Immature natural killer cell (primary cell): ENCODE measurements at regions not wholly inside any gene's neighbourhood (a gene's known extent, or its start where the extent isn't known, plus 50 kb on each side); places are given as distances from the start of the nearest gene placed in this dataset.

Experiments used
- DNase-seq, 3 donors: peaks; one replicate each; pipeline ENCODE4 v3.0.0; 2022; ENCODE audit warnings: mixed read lengths in 1 of 3
- H3K27ac Mint-ChIP-seq, 6 donors: one replicate each; pipeline ENCODE4 v1.8.0; 2020; ENCODE audit warnings: mixed read lengths in 6 of 6, mild to moderate bottlenecking in 5 of 6, inconsistent platforms in 4 of 6, moderate library complexity in 3 of 6
- H3K27me3 Mint-ChIP-seq, 3 donors: one replicate each; pipeline ENCODE4 v1.8.0; 2020 to 2021; ENCODE audit warnings: low read depth in 3 of 3, mild to moderate bottlenecking in 3 of 3, mixed read lengths in 3 of 3, moderate library complexity in 3 of 3, inconsistent platforms in 1 of 3
- H3K36me3 Mint-ChIP-seq, 3 donors: one replicate each; pipeline ENCODE4 v1.8.0; 2020; ENCODE audit warnings: mixed read lengths in 3 of 3, inconsistent platforms in 2 of 3, mild to moderate bottlenecking in 2 of 3
- H3K4me1 Mint-ChIP-seq, 2 donors: one replicate each; pipeline ENCODE4 v1.8.0; 2020; ENCODE audit warnings: inconsistent platforms in 2 of 2, mild to moderate bottlenecking in 2 of 2, mixed read lengths in 2 of 2, moderate library complexity in 1 of 2
- H3K4me3 Mint-ChIP-seq, 5 donors: one replicate each; pipeline ENCODE4 v1.8.0; 2020; ENCODE audit warnings: mild to moderate bottlenecking in 5 of 5, mixed read lengths in 5 of 5, inconsistent platforms in 3 of 5, moderate library complexity in 3 of 5
- H3K9me3 Mint-ChIP-seq, 6 donors: one replicate each; pipeline ENCODE4 v1.8.0; 2020; ENCODE audit warnings: mild to moderate bottlenecking in 6 of 6, mixed read lengths in 6 of 6, inconsistent platforms in 4 of 6, moderate library complexity in 3 of 6

DNA sequence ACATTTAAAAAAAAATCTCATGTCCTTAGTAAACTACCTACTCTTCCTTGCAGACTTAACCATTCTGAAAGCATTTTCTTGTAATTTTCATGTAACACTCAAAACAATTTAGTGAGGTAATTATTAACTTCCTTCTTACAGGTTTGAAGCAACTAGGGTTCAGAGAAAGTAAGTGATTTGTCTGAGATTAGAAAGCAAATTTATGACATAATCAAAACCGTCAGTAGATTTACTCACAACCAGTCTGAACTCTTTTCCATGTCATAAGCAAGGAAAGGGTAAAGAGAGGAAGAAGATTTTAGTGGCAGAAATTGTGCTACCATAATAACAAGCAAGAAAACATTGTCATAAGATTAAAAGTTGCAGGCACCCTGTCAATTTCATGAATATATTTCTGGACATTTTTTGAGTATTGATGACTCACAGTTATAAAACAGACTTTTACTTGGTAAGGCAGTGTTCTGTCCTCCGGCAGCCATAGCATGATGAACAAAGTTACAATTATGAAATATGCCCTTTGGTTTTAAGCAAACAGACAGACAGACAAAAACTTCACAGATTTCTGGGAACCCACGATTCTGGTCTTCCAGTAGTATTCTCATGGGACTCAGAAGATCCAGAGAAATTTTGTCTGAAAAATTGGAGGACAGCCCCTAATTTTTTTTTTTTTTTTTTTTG is 707.2 kb downstream of the RWDD3 start:
- Mint-ChIP-seq H3K27me3 (no peaks in the 10 kb centered on the region), H3K36me3 (no peaks in the 10 kb centered on the region), H3K27ac (no peak overlapping the region), H3K9me3 (peaks cover 2 to 38% (median 13%) of the 10 kb centered on the region in 6 donors), H3K4me1 (no peaks in the 10 kb centered on the region), H3K4me3 (no peak overlapping the region)
- DNase-seq: no peak

DNA sequence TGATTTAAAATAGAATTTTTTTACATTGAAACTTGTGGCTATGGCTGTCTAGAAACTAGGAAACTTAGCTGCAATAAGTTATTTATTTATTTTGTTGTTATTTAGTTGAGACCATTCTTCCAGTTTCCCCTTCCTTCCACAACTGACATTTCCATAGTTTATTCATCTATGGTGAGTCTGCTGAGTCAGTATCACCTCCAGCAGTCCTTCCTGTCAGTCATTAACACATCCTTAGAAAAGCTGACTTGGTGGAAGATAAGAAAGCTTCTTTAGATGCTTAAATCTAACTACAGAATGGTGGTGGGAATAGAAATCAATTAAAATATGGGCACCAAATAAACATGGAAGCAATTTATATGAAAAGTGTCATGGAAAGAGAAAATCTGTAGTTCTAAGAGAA is 714.0 kb downstream of the RWDD3 start:
- H3K4me3 Mint-ChIP-seq: no peak overlapping the region
- no peak overlapping the region for H3K27ac Mint-ChIP-seq
- no peak for DNase-seq
- H3K9me3 Mint-ChIP-seq: peaks cover 0 to 15% (median 6%) of the 10 kb centered on the region in 6 donors
- H3K27me3 Mint-ChIP-seq: peaks cover 0 to 2% (median 0%) of the 10 kb centered on the region in 3 donors
- peaks cover 2 to 8% of the 10 kb centered on the region in 2 donors for H3K4me1 Mint-ChIP-seq
- H3K36me3 Mint-ChIP-seq: no peaks in the 10 kb centered on the region

DNA sequence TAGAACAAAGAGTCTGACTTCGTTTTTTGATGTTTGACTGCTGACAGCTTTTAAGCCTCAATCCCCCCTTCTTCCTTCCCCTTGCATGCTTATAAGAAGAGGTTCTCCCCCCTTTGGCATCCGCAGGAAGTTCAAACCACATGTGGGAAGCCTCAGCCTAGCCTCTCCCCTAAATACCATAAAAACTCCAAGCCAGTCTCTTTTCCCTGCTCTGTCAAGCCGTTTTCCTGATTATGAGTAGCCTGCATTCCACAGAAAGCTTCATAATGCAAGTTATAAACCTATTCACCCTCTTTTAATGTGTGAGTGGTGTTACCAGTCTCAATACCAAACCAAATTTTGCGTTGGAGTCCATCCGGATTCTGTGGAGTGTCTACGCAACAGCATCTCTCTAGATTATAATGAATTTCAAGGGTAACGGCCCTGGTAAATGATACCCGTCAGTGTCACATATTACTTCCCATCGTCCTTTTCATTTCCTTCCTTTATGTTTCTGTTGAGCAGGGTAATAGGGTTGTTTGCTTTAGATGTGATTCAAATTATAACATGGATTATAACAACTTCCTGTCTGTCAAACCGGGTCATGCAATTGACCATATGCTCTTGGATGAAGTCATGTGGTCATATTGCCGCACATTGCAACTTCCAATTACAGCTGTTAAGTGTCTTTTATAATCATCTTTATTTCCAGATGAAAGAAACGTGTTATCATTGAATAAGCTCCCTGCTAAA is 717.5 kb downstream of the RWDD3 start:
- no peaks in the 10 kb centered on the region for H3K36me3 Mint-ChIP-seq
- peaks cover 2 to 18% (median 9%) of the 10 kb centered on the region in 6 donors for H3K9me3 Mint-ChIP-seq
- H3K4me1 Mint-ChIP-seq: peaks cover 2 to 8% of the 10 kb centered on the region in 2 donors
- peaks cover 0 to 4% (median 2%) of the 10 kb centered on the region in 3 donors for H3K27me3 Mint-ChIP-seq
- DNase-seq: no peak
- no peak overlapping the region for H3K27ac Mint-ChIP-seq
- H3K4me3 Mint-ChIP-seq: no peak overlapping the region

DNA sequence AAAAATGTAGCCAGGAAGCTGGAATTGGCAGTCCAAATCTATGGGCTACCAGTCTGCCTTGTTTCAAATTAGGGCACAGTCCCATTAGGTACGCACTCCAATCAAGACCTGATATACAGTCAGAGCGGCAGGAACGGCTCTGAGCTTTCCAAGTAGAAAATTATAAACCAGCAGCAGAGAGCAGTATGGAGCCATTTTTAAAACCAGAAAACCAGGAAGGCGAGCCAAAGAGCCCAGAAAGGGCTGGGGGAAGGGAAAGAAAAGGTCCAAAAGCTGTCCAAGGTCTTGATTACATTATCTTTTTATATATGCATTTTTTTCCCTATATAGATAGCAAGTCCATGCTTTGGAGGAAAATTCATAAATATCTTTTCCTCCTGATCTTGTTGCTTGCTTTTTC is 719.0 kb downstream of the RWDD3 start:
- DNase-seq: no peak
- Mint-ChIP-seq H3K27me3 (peaks cover 0 to 4% (median 2%) of the 10 kb centered on the region in 3 donors), H3K36me3 (no peaks in the 10 kb centered on the region), H3K4me1 (peaks cover 2 to 8% of the 10 kb centered on the region in 2 donors), H3K27ac (no peak overlapping the region), H3K9me3 (peaks cover 2 to 25% (median 12%) of the 10 kb centered on the region in 6 donors), H3K4me3 (no peak overlapping the region)

DNA sequence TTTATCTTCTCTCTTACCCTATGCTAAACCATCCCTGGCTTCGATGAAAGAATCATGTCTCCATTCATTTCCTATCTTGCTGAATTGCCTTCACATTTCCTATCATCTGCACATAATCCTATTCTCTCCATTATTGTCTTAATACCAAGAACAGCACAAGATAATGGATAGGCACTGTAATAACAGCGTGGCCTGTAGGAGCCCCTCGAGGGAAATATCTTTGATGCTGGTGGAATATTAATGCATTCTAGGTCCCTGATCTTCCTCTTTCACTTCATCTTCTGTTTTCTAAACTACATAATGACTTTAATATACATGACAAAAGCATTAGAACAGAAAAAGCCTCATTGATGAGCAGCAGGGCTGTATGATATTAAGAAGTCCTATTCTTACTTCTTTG is 720.6 kb downstream of the RWDD3 start:
- Mint-ChIP-seq H3K4me1 (peaks cover 2 to 8% of the 10 kb centered on the region in 2 donors), H3K4me3 (no peak overlapping the region), H3K27ac (no peak overlapping the region), H3K36me3 (no peaks in the 10 kb centered on the region), H3K9me3 (peaks cover 2 to 32% (median 12%) of the 10 kb centered on the region in 6 donors), H3K27me3 (peaks cover 0 to 4% (median 2%) of the 10 kb centered on the region in 3 donors)
- no peak for DNase-seq

DNA sequence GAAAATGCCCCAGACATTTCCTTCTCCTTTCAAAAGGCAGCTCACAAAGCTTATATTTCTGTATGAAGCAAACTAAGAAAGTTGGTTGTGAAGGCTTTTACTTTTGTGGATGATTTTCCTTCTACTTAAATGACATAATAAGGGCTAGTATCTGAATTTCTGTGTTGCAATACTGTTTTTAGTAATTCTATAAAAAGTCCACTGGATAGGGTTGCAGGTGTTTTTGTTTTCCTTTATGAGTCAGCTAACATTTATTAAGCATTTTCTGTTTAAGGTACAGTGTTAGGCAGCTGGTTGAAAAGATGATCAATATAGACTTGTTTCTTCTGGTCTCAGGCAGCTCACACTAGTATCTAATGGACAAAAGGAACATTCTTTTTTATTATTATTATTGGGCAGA is 722.2 kb downstream of the RWDD3 start:
- H3K27ac Mint-ChIP-seq: no peak overlapping the region

DNA sequence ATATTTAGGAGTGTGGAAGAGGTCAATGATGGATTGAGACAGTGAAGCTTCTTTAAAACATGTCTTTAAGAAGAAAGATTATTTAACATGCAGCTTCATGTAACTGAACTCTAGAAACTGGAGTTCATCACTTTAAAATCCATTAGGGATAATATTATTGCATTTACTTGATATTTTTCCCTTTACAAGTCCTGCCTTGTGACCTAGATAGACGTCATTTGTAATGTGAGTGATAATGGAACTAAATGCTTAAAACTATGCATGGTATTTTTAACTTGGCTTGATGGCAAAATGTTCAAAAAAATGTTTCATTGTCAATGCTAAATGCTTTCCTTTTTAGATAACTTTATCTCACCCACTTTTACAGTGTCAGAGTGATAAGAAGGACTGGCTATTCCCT is 723.7 kb downstream of the RWDD3 start:
- no peak for DNase-seq
- Mint-ChIP-seq H3K27me3 (peaks cover 0 to 4% (median 0%) of the 10 kb centered on the region in 3 donors), H3K4me1 (no peaks in the 10 kb centered on the region), H3K9me3 (peaks cover 4 to 46% (median 15%) of the 10 kb centered on the region in 6 donors), H3K36me3 (no peaks in the 10 kb centered on the region), H3K4me3 (no peak overlapping the region), H3K27ac (no peak overlapping the region)

More for the DNA sequence above, 722.2 kb downstream of the RWDD3 start:
- Mint-ChIP-seq H3K27me3 (peaks cover 0 to 4% (median 2%) of the 10 kb centered on the region in 3 donors), H3K4me3 (no peak overlapping the region), H3K4me1 (peaks cover 2 to 6% of the 10 kb centered on the region in 2 donors), H3K36me3 (no peaks in the 10 kb centered on the region), H3K9me3 (peaks cover 2 to 37% (median 13%) of the 10 kb centered on the region in 6 donors)
- DNase-seq: no peak

DNA sequence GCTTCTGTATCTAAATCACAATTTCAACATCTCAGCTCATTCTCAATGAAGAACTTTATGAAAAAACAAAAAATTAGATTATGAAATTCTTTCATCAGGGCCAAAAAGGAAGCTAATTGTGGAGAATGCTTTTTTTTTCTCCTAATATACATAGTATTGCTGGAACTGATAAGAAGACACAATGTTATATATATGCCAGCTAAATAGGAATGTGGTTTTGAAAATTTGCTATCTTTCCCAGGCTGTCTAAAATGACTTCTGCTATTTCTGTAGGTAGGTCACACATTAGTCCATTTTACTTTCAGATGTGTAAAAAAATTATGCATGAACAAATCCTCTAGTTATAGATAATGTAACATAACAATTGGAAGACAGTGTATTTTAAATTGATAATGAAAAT is 732.9 kb downstream of the RWDD3 start:
- Mint-ChIP-seq H3K27ac (no peak overlapping the region), H3K4me1 (no peaks in the 10 kb centered on the region), H3K36me3 (no peaks in the 10 kb centered on the region), H3K27me3 (peaks cover 0 to 1% (median 0%) of the 10 kb centered on the region in 3 donors), H3K4me3 (no peak overlapping the region), H3K9me3 (peaks cover 6 to 63% (median 19%) of the 10 kb centered on the region in 6 donors)
- DNase-seq: no peak

DNA sequence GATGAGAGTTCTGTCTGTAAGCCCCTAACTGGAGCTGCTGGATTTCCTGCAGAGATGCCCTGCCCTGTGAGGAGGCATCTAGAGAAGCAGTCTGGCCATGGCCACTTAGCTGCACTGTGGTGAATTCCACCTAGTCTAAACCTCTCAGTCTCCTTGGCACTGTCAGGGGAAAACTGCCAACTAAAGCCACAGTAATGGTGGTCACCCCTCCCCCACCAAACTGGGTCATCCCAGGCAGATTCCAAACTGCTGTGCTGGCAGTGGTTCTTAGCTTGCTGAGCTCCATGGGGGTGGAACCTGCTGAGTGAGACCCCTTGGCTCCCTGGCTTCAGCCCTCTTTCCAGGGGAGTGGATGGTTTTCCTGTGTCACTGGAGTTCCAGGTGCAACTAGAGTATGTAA is 740.6 kb downstream of the RWDD3 start:
- Mint-ChIP-seq H3K4me3 (no peak overlapping the region), H3K27ac (no peak overlapping the region), H3K27me3 (peaks cover 0 to 3% (median 0%) of the 10 kb centered on the region in 3 donors), H3K9me3 (peaks cover 15 to 44% (median 29%) of the 10 kb centered on the region in 6 donors), H3K4me1 (no peaks in the 10 kb centered on the region), H3K36me3 (no peaks in the 10 kb centered on the region)
- DNase-seq: no peak

DNA sequence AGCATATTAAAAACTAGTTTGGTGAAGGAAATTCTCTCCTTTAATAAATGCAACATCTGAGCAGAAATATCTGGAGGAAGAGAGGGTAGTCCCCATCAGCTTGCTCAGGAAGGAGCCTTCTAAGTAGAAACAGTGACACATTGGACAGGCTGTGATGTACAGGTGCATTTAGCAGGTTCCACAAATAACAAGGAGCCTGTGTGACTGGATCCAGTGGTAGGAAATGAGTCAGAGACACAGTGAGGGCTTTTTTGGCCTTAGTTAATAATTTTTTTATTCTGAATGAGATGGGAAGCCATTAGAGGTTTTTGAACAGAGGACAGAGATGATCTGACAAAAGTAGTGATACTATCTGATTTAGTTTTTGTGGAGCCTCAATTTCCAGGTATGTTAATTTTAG is 738.9 kb upstream of the PTBP2 start:
- H3K4me1 Mint-ChIP-seq: no peaks in the 10 kb centered on the region
- no peak overlapping the region for H3K4me3 Mint-ChIP-seq
- no peak for DNase-seq
- no peaks in the 10 kb centered on the region for H3K36me3 Mint-ChIP-seq
- no peak overlapping the region for H3K27ac Mint-ChIP-seq
- no peaks in the 10 kb centered on the region for H3K27me3 Mint-ChIP-seq
- H3K9me3 Mint-ChIP-seq: peaks cover 4 to 32% (median 16%) of the 10 kb centered on the region in 6 donors

DNA sequence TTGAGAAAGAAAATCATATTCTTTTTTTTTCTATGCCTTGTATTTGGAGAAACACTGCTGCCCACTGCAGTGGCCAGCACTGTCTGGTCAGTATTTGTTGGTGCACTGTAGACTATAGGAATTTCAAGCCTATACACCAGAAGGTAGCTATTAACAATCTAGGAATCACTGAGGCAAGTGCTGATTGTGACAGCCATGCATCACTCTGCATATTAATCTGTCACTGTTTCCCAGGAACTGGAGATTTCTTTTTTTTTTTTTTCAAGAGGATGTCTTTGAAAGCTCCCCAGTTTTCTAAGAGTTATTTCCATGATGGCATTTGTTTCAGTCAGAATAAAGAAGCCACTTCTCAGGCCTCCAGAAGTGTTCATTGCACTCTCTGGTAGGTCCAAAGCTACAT is 737.8 kb upstream of the PTBP2 start:
- Mint-ChIP-seq H3K27me3 (no peaks in the 10 kb centered on the region), H3K9me3 (peaks cover 4 to 25% (median 13%) of the 10 kb centered on the region in 6 donors), H3K27ac (no peak overlapping the region), H3K36me3 (no peaks in the 10 kb centered on the region), H3K4me1 (no peaks in the 10 kb centered on the region), H3K4me3 (no peak overlapping the region)
- DNase-seq: no peak

DNA sequence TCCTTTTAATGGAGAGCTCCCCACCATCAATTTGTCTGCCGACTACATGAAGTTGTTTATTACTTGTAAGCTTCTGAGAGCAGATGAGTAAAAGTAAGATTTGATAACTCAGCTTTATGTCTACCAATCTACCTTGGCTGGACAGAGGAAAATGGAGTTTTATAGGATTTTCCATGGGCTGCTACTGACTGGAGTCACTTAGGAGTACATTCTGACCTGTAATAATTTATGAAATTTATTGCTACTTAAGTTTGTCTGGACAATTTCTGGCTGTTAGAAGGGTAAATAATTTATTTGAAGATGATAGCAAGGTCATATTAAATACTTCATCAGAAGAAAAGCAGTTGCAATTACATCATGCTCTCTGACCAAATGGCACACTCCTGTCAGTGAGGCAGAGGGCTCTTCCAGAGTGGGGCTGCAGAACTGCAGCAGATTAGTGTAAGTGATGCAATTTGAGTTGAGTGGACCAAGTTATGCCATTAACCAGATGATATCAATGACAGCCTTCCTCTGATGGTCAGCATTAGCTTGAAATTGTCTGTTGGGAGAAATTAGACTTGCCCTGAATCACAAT is 736.7 kb upstream of the PTBP2 start:
- H3K27me3 Mint-ChIP-seq: no peaks in the 10 kb centered on the region
- no peak overlapping the region for H3K4me3 Mint-ChIP-seq
- no peak for DNase-seq
- peaks cover 4 to 30% (median 12%) of the 10 kb centered on the region in 6 donors for H3K9me3 Mint-ChIP-seq
- no peaks in the 10 kb centered on the region for H3K4me1 Mint-ChIP-seq
- H3K27ac Mint-ChIP-seq: no peak overlapping the region
- H3K36me3 Mint-ChIP-seq: no peaks in the 10 kb centered on the region

DNA sequence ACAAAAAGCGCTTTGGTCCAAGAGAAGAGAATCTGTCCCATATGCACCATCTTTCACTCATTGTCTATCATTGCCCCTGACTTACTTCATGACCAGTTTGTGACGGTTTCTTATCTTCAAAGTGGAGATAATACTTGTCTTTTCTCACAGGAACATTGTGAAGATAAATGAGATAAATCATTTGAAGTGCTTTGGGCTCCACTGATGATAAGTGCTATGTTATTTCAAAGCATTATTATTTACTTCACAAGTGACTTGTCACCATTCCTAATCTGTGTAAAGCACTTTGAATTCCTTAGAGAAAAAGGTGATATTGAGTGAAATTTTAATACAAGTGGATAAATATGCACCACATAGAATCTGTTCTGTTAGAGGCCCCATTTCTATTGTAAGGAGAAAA is 731.6 kb upstream of the PTBP2 start:
- Mint-ChIP-seq H3K36me3 (no peaks in the 10 kb centered on the region), H3K9me3 (peaks cover 2 to 23% (median 10%) of the 10 kb centered on the region in 6 donors), H3K27ac (no peak overlapping the region), H3K4me1 (no peaks in the 10 kb centered on the region), H3K4me3 (no peak overlapping the region), H3K27me3 (no peaks in the 10 kb centered on the region)
- DNase-seq: no peak
